Smooth muscle cell (in vitro differentiated cells): ENCODE measurements at regions not wholly inside any gene's neighbourhood (a gene's known extent, or its start where the extent isn't known, plus 50 kb on each side); places are given as distances from the start of the nearest gene placed in this dataset.

Source experiments
- DNase-seq: peaks from one replicate; lab custom pipeline; 2025; ENCODE audit not compliant: unreplicated experiment; lab: John Stamatoyannopoulos, UW
- H2AFZ ChIP-seq: fragments of 200-600 bp; sonication (generic); 2 replicates; pipeline ENCODE4 v1.6.0; 2016; ENCODE audit warnings: antibody characterized with exemption, low read depth, mild to moderate bottlenecking
- H3F3A ChIP-seq: fragments of 200-600 bp; sonication (generic); 2 replicates; pipeline ENCODE4 v1.6.0; 2017; ENCODE audit warnings: antibody characterized with exemption, low read depth
- H3K27ac ChIP-seq: fragments of 200-600 bp; sonication (generic); 2 replicates; pipeline ENCODE4 v1.5.1; 2016; ENCODE audit warnings: low read depth, mild to moderate bottlenecking
- H3K27me3 ChIP-seq: fragments of 200-600 bp; sonication (generic); 2 replicates; pipeline ENCODE4 v1.6.1; 2016; ENCODE audit warnings: low read depth, mild to moderate bottlenecking
- H3K36me3 ChIP-seq: fragments of 200-600 bp; sonication (generic); 2 replicates; pipeline ENCODE4 v1.5.1; 2016; ENCODE audit warnings: low read depth
- H3K4me1 ChIP-seq: fragments of 200-600 bp; sonication (generic); 2 replicates; pipeline ENCODE4 v1.5.1; 2016; ENCODE audit warnings: low read depth
- H3K4me2 ChIP-seq: fragments of 200-600 bp; sonication (generic); 2 replicates; pipeline ENCODE4 v1.6.0; 2016; ENCODE audit warnings: mild to moderate bottlenecking
- H3K4me3 ChIP-seq: fragments of 200-600 bp; sonication (generic); 2 replicates; pipeline ENCODE4 v1.5.1; 2016; ENCODE audit warnings: mild to moderate bottlenecking
- H3K79me2 ChIP-seq: fragments of 200-600 bp; sonication (generic); 2 replicates; pipeline ENCODE4 v1.6.0; 2016; ENCODE audit warnings: low read depth, mild to moderate bottlenecking
- H3K9ac ChIP-seq: fragments of 200-600 bp; sonication (generic); 2 replicates; pipeline ENCODE4 v1.6.0; 2016; ENCODE audit warnings: low read depth
- H3K9me3 ChIP-seq: fragments of 200-600 bp; sonication (generic); replicated peaks from 2 replicates; pipeline ENCODE4 v1.5.1; 2016; ENCODE audit warnings: low read depth
- H4K20me1 ChIP-seq: fragments of 200-600 bp; sonication (generic); 2 replicates; pipeline ENCODE4 v1.6.0; 2016; ENCODE audit warnings: low read depth
- WGBS: methylation state at CpG from one replicate; pipeline ENCODE4 v1.1.7; 2016; ENCODE audit warnings: low lambda C conversion rate; 5-methylcytosine and 5-hydroxymethylcytosine counted together
- TF ChIP-seq, protein P1 (sequence below): fragments of 200-600 bp; sonication (generic); IDR thresholded peaks from 2 replicates; pipeline ENCODE4 v1.5.1; 2017; ENCODE audit warnings: borderline replicate concordance, mild to moderate bottlenecking, antibody characterized with exemption; ENCODE audit not compliant: insufficient read depth, poor library complexity, severe bottlenecking

DNA sequence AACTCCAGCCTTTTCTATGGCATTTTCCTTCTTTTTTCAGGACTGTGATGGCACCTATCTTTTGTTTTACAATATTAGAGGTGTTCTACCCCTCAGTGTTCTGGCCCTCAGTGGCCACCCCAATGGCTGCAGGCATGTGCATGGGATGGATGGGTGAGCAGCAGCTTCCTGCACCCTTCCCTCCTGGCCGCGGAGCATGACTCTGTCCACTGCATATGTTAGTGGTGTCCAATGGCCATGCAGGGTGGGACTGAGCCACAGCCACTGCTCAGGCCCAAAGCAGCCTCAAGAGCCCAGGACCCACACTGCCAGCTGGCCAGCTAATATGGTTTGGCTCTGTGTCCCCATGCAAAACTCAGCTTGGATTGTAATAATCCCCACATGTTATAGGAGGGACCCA is 1032.3 kb upstream of the FBXO33 start:
- no peaks in the 10 kb centered on the region for H3K27me3 ChIP-seq
- H3K27ac ChIP-seq = no peak overlapping the region
- DNase-seq = no peak
- H3K4me2 ChIP-seq = no peak overlapping the region
- TF ChIP-seq, protein P1, sequence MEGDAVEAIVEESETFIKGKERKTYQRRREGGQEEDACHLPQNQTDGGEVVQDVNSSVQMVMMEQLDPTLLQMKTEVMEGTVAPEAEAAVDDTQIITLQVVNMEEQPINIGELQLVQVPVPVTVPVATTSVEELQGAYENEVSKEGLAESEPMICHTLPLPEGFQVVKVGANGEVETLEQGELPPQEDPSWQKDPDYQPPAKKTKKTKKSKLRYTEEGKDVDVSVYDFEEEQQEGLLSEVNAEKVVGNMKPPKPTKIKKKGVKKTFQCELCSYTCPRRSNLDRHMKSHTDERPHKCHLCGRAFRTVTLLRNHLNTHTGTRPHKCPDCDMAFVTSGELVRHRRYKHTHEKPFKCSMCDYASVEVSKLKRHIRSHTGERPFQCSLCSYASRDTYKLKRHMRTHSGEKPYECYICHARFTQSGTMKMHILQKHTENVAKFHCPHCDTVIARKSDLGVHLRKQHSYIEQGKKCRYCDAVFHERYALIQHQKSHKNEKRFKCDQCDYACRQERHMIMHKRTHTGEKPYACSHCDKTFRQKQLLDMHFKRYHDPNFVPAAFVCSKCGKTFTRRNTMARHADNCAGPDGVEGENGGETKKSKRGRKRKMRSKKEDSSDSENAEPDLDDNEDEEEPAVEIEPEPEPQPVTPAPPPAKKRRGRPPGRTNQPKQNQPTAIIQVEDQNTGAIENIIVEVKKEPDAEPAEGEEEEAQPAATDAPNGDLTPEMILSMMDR = no peak
- H3K4me1 ChIP-seq = no peaks in the 10 kb centered on the region
- no peak overlapping the region for H3K4me3 ChIP-seq
- H3K79me2 ChIP-seq = no peaks in the 10 kb centered on the region
- H3K36me3 ChIP-seq = no peaks in the 10 kb centered on the region
- H3K9ac ChIP-seq = no peak overlapping the region
- 100% methylated on average over 2 of the region's 2 CpGs for WGBS
- no peaks in the 10 kb centered on the region for H3K9me3 ChIP-seq
- no peaks in the 10 kb centered on the region for H3F3A ChIP-seq
- H4K20me1 ChIP-seq = no peaks in the 10 kb centered on the region
- no peak overlapping the region for H2AFZ ChIP-seq

DNA sequence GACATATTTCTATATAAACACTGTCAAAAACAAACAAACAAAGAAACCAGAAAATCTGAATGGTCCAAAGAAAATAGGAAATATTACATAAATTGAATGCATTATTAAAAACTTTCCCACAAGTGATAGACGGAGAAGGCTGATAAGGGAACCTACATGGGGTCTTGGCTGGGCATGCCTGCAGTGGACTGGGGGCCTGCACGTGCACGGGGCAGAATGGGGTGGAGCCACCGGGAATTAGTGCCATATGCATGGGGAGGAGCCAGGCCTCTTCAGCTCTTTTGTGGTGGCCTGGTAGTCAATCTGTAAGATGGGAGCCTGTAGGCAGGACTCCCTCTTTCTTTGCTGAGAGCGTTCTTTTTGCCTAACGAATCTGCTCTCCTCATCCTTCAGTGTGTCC is 1031.7 kb upstream of the FBXO33 start:
- TF ChIP-seq, protein P1 = no peak
- Histone ChIP-seq H3K79me2 (no peaks in the 10 kb centered on the region), H3K27ac (no peak overlapping the region), H2AFZ (no peak overlapping the region), H3K4me2 (no peak overlapping the region), H3K4me3 (no peak overlapping the region), H3K9me3 (no peaks in the 10 kb centered on the region), H4K20me1 (no peaks in the 10 kb centered on the region), H3K36me3 (no peaks in the 10 kb centered on the region), H3F3A (no peaks in the 10 kb centered on the region), H3K4me1 (no peaks in the 10 kb centered on the region), H3K27me3 (no peaks in the 10 kb centered on the region), H3K9ac (no peak overlapping the region)
- WGBS = 93% methylated on average over 6 of the region's 6 CpGs
- no peak for DNase-seq

DNA sequence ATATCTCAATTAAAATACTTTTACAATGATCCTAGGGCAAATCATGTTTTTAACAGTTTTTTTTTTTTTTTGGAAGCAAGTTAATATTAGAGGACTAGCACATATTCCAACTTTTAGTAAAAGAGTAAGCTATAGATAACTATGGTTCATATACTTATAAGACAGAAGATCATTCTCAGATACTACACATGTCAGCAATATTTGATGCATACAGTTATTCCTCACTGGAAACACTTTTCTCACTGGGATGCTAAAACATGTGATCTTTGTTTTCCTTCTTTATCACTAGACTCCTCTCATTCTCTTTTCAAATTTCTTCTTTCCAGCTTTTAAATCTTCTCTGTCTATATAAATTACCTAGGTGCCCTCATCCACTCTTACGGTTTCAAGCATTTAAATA is 1020.4 kb upstream of the FBXO33 start:
- no peaks in the 10 kb centered on the region for H3K27me3 ChIP-seq
- no peak overlapping the region for H2AFZ ChIP-seq
- no peaks in the 10 kb centered on the region for H3K9me3 ChIP-seq
- H3K4me1 ChIP-seq = no peaks in the 10 kb centered on the region
- 90% methylated on average over 1 of the region's 1 CpG for WGBS
- H3K4me2 ChIP-seq = no peak overlapping the region
- H4K20me1 ChIP-seq = no peaks in the 10 kb centered on the region
- H3K27ac ChIP-seq = no peak overlapping the region
- H3K79me2 ChIP-seq = no peaks in the 10 kb centered on the region
- DNase-seq = no peak
- no peaks in the 10 kb centered on the region for H3K36me3 ChIP-seq
- no peaks in the 10 kb centered on the region for H3F3A ChIP-seq
- TF ChIP-seq, protein P1 = no peak
- H3K9ac ChIP-seq = no peak overlapping the region
- H3K4me3 ChIP-seq = no peak overlapping the region

DNA sequence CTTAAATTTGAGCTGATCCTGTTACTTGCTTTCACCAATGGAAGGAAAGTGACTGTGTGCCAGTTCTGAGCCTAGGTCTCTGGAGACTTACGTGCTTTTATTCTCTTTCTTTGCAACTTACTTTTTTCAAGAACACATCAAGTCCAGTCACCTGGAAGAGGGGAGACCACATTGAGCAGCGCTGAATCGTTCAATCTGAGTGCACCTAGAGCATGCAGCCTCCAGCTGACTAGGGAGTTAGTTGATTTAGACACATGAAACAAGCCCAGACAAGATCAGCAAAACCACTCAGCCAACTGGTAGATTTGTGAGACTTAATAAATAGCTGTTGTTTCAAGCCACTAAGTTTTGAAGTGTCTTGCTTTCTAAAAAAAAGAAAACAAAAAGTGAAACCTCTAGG is 1014.8 kb upstream of the FBXO33 start:
- Histone ChIP-seq H3K79me2 (no peaks in the 10 kb centered on the region), H3K27ac (no peak overlapping the region), H3K9me3 (no peaks in the 10 kb centered on the region), H3K4me3 (no peak overlapping the region), H3K27me3 (no peaks in the 10 kb centered on the region), H3K4me1 (no peaks in the 10 kb centered on the region), H3K4me2 (no peak overlapping the region), H3F3A (no peaks in the 10 kb centered on the region), H4K20me1 (no peaks in the 10 kb centered on the region), H3K36me3 (no peaks in the 10 kb centered on the region), H2AFZ (no peak overlapping the region), H3K9ac (no peak overlapping the region)
- no peak for DNase-seq
- TF ChIP-seq, protein P1 = no peak
- 85% methylated on average over 3 of the region's 3 CpGs for WGBS
